ENCODE measurements at regions not wholly inside any gene's neighbourhood (a gene's known extent, or its start where the extent isn't known, plus 50 kb on each side); places are given as distances from the start of the nearest gene placed in this dataset.

GRCh38 chr3:105255350-105255749 is 111.4 kb upstream of the ALCAM start:
- no peak overlapping the region for H3K4me3 ChIP-seq (ENCODE audit: low read depth, low read length)
- DNase-seq (ENCODE audit: low read depth) = no peak
- TF ChIP-seq CTCF (IDR thresholded peaks at IDR 0.05; ENCODE audit: insufficient read depth, low read depth, low read length, missing control alignments) = no peak

GRCh38 chr3:105259496-105259895 is 107.2 kb upstream of the ALCAM start:
- TF ChIP-seq CTCF (IDR thresholded peaks at IDR 0.05; ENCODE audit: insufficient read depth, low read depth, low read length, missing control alignments) = no peak
- no peak for DNase-seq (ENCODE audit: low read depth)
- H3K4me3 ChIP-seq (ENCODE audit: low read depth, low read length) = no peak overlapping the region

GRCh38 chr3:105260385-105260784 is 106.3 kb upstream of the ALCAM start:
- no peak overlapping the region for H3K4me3 ChIP-seq (ENCODE audit: low read depth, low read length)
- DNase-seq (ENCODE audit: low read depth) = no peak
- TF ChIP-seq CTCF (IDR thresholded peaks at IDR 0.05; ENCODE audit: insufficient read depth, low read depth, low read length, missing control alignments) = no peak

- DNase-seq (ENCODE audit: low read depth) = no peak
- H3K4me3 ChIP-seq (ENCODE audit: low read depth, low read length) = no peak overlapping the region
- TF ChIP-seq CTCF (IDR thresholded peaks at IDR 0.05; ENCODE audit: insufficient read depth, low read depth, low read length, missing control alignments) = no peak
These were observed 92.2 kb upstream of the ALCAM start for GRCh38 chr3:105274536-105274935.

GRCh38 chr3:105274958-105275357 is 91.8 kb upstream of the ALCAM start:
- no peak for TF ChIP-seq CTCF (IDR thresholded peaks at IDR 0.05; ENCODE audit: insufficient read depth, low read depth, low read length, missing control alignments)
- no peak for DNase-seq (ENCODE audit: low read depth)
- H3K4me3 ChIP-seq (ENCODE audit: low read depth, low read length) = no peak overlapping the region

GRCh38 chr3:105277656-105278055 is 89.1 kb upstream of the ALCAM start:
- no peak overlapping the region for H3K4me3 ChIP-seq (ENCODE audit: low read depth, low read length)
- DNase-seq (ENCODE audit: low read depth) = no peak
- TF ChIP-seq CTCF (IDR thresholded peaks at IDR 0.05; ENCODE audit: insufficient read depth, low read depth, low read length, missing control alignments) = no peak

GRCh38 chr3:105278688-105279087 is 88.0 kb upstream of the ALCAM start:
- H3K4me3 ChIP-seq (ENCODE audit: low read depth, low read length) = no peak overlapping the region
- DNase-seq (ENCODE audit: low read depth) = no peak
- no peak for TF ChIP-seq CTCF (IDR thresholded peaks at IDR 0.05; ENCODE audit: insufficient read depth, low read depth, low read length, missing control alignments)
